SK-N-SH (cell line): ENCODE measurements at regions not wholly inside any gene's neighbourhood (a gene's known extent, or its start where the extent isn't known, plus 50 kb on each side); places are given as distances from the start of the nearest gene placed in this dataset.

Source experiments
- CTCF ChIA-PET: fragments of 300-600, 350-600 bp; formaldehyde crosslinking; extraction: SDS; loops from one replicate; lab custom pipeline; 2021; lab: Yijun Ruan, JAX
- POLR2A ChIA-PET: fragments of 350-600 bp; sonication (Branson Sonifier 250); formaldehyde crosslinking; extraction: SDS; loops from one replicate; lab custom pipeline; 2020; ENCODE audit warnings: antibody characterized with exemption, inconsistent platforms; lab: Yijun Ruan, JAX
- DNase-seq: peaks from one replicate; pipeline ENCODE4 v3.0.0; 2012
- H2AFZ ChIP-seq: fragments of 200-600 bp; sonication (generic); 2 replicates; pipeline ENCODE4 v1.8.1; 2016; ENCODE audit warnings: antibody characterized with exemption, mild to moderate bottlenecking, low read depth
- H3F3A ChIP-seq: fragments of 200-600 bp; sonication (generic); replicated peaks from 2 replicates; pipeline ENCODE3; 2016; ENCODE audit warnings: antibody characterized with exemption, mild to moderate bottlenecking; ENCODE audit not compliant: insufficient read depth
- H3K27ac ChIP-seq, 2 experiments: fragments of 200-500 bp in 1 of 2; fragments of 200-600 bp in 1 of 2; sonication (Bioruptor generic) in 1 of 2; sonication (generic), shearing (Covaris generic) in 1 of 2; 2 replicates each; pipeline versions ENCODE4 v1.5.1 to v1.6.1; 2014 to 2016; ENCODE audit warnings: low read depth in 2 of 2, inconsistent platforms in 1 of 2, low read length in 1 of 2, mild to moderate bottlenecking in 1 of 2, mixed read lengths in 1 of 2
- H3K27me3 ChIP-seq: fragments of 200-600 bp; sonication (generic), shearing (Covaris generic); 2 replicates; pipeline ENCODE4 v1.6.1; 2016; ENCODE audit warnings: mixed run types; ENCODE audit not compliant: insufficient read depth
- H3K36me3 ChIP-seq, 2 experiments: fragments of 200-500 bp in 1 of 2; fragments of 200-600 bp in 1 of 2; sonication (Bioruptor generic) in 1 of 2; sonication (generic) in 1 of 2; replicated peaks in 1 of 2; 2 replicates each; pipeline versions ENCODE3 to v1.5.1; 2014 to 2016; ENCODE audit warnings: low read length in 1 of 2, mild to moderate bottlenecking in 1 of 2; ENCODE audit not compliant: insufficient read depth in 2 of 2, control insufficient read depth in 1 of 2
- H3K4me1 ChIP-seq, 2 experiments: fragments of 200-500 bp in 1 of 2; fragments of 200-600 bp in 1 of 2; sonication (Bioruptor generic) in 1 of 2; sonication (generic), shearing (Covaris generic) in 1 of 2; 2 replicates each; pipeline versions ENCODE4 v1.5.1 to v1.6.1; 2014 to 2016; ENCODE audit warnings: low read depth in 1 of 2, low read length in 1 of 2, mixed run types in 1 of 2; ENCODE audit not compliant: insufficient read depth in 2 of 2, control insufficient read depth in 1 of 2
- H3K4me2 ChIP-seq: fragments of 200-600 bp; sonication (generic), shearing (Covaris generic); 2 replicates; pipeline ENCODE4 v1.6.1; 2017; ENCODE audit warnings: mixed run types
- H3K4me3 ChIP-seq, 2 experiments: fragments of 200-500 bp in 1 of 2; fragments of 200-600 bp in 1 of 2; sonication (Bioruptor generic) in 1 of 2; sonication (generic), shearing (Covaris generic) in 1 of 2; 2 replicates each; pipeline versions ENCODE4 v1.5.1 to v1.8.1; 2014 to 2016; ENCODE audit warnings: low read depth in 2 of 2, inconsistent platforms in 1 of 2, low read length in 1 of 2, mild to moderate bottlenecking in 1 of 2, mixed read lengths in 1 of 2, moderate library complexity in 1 of 2
- H3K79me2 ChIP-seq: fragments of 200-600 bp; sonication (generic); 2 replicates; pipeline ENCODE4 v1.8.1; 2017; ENCODE audit warnings: mild to moderate bottlenecking; ENCODE audit not compliant: insufficient read depth
- H3K9ac ChIP-seq: fragments of 200-600 bp; sonication (generic); 2 replicates; pipeline ENCODE4 v1.6.1; 2017; ENCODE audit warnings: mixed run types
- H3K9me2 ChIP-seq: fragments of 200-600 bp; sonication (generic); 2 replicates; pipeline ENCODE4 v1.6.1; 2017; ENCODE audit warnings: mixed run types
- H3K9me3 ChIP-seq: fragments of 200-600 bp; sonication (generic); 2 replicates; pipeline ENCODE4 v1.6.1; 2017; ENCODE audit warnings: mixed run types, mild to moderate bottlenecking, moderate library complexity
- H4K20me1 ChIP-seq: fragments of 200-600 bp; sonication (generic); 2 replicates; pipeline ENCODE4 v1.6.1; 2017; ENCODE audit warnings: mild to moderate bottlenecking, mixed run types; ENCODE audit not compliant: insufficient read depth
- FOSL2 ChIP-seq: IDR thresholded peaks from 2 replicates; pipeline ENCODE4 v1.4.0; 2012; ENCODE audit warnings: low read depth, mild to moderate bottlenecking, moderate library complexity, borderline replicate concordance
- FOXJ3 ChIP-seq: sonication (generic); formaldehyde crosslinking; IDR thresholded peaks from 2 replicates; pipeline ENCODE4 v1.5.1; 2020; ENCODE audit warnings: mild to moderate bottlenecking, missing genetic modification reagents
- GABPA ChIP-seq: IDR thresholded peaks from 2 replicates; pipeline ENCODE4 v1.4.0; 2012; ENCODE audit warnings: low read depth, mild to moderate bottlenecking
- GATA2 ChIP-seq: sonication (generic); formaldehyde crosslinking; IDR thresholded peaks from 2 replicates; pipeline ENCODE4 v1.5.0; 2020; ENCODE audit warnings: mild to moderate bottlenecking, missing genetic modification reagents
- MXI1 ChIP-seq: IDR thresholded peaks from 2 replicates; pipeline ENCODE4 v1.6.1; 2012; ENCODE audit warnings: mild to moderate bottlenecking, low read depth, low read length, improper control_type of control experiment
- NFIC ChIP-seq: IDR thresholded peaks from 2 replicates; pipeline ENCODE4 v1.4.0; 2012; ENCODE audit warnings: borderline replicate concordance
- NRF1 ChIP-seq: IDR thresholded peaks from 2 replicates; pipeline ENCODE4 v1.6.1; 2012; ENCODE audit warnings: low read depth, mild to moderate bottlenecking, low read length
- POLR2AphosphoS5 ChIP-seq: IDR thresholded peaks from 2 replicates; pipeline ENCODE4 v1.6.1; 2012; ENCODE audit warnings: low read depth, low read length
- RAD21 ChIP-seq: IDR thresholded peaks from 2 replicates; pipeline ENCODE4 v1.6.1; 2012; ENCODE audit warnings: mild to moderate bottlenecking, low read length
- RFX5 ChIP-seq: IDR thresholded peaks from 2 replicates; pipeline ENCODE4 v1.6.1; 2012; ENCODE audit warnings: mild to moderate bottlenecking, improper control_type of control experiment, low read length
- SIN3A ChIP-seq: IDR thresholded peaks from 2 replicates; pipeline ENCODE4 v1.6.1; 2012; ENCODE audit warnings: low read depth, mild to moderate bottlenecking, low read length, moderate library complexity, borderline replicate concordance
- TAF1 ChIP-seq: IDR thresholded peaks from 2 replicates; pipeline ENCODE4 v1.6.1; 2012; ENCODE audit warnings: low read depth, mild to moderate bottlenecking, low read length, moderate library complexity, borderline replicate concordance
- TCF12 ChIP-seq: IDR thresholded peaks from 2 replicates; pipeline ENCODE4 v1.4.0; 2012
- USF1 ChIP-seq: IDR thresholded peaks from 2 replicates; pipeline ENCODE4 v1.4.0; 2012; ENCODE audit warnings: low read depth, borderline replicate concordance
- USF2 ChIP-seq: fragments of 150-350 bp; IDR thresholded peaks from 2 replicates; pipeline ENCODE4 v1.6.1; 2017; ENCODE audit warnings: antibody characterized with exemption, low read length, low read depth, borderline replicate concordance
- YY1 ChIP-seq: IDR thresholded peaks from 2 replicates; pipeline ENCODE4 v1.4.0; 2012; ENCODE audit warnings: low read depth, mild to moderate bottlenecking
- WGBS: methylation state at CpG from one replicate; pipeline ENCODE4 v1.1.6; 2017; ENCODE audit warnings: low lambda C conversion rate; 5-methylcytosine and 5-hydroxymethylcytosine counted together
- TF ChIP-seq, protein P1 (sequence below): fragments of 150-350 bp; IDR thresholded peaks from 2 replicates; pipeline ENCODE4 v1.6.1; 2016; ENCODE audit warnings: mild to moderate bottlenecking, low read depth, low read length

DNA sequence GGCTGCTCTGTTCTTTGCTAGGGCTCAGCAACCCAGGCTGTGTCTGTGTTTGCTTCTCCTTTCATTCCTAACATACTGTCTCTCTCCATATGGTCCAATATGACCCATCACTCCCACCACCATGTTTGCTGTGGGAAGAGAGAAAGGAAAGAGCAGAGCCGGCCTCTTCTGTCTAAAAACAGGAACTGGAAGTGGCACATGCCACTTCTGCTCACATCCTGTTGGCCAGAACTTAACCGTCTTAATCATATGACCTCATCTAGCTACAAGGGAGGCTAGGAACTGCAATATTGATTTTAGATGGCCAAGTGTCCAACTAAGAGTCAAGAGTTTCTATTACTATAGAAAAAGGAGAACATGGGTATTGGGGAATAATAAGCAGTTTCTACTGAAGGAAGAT is 212.5 kb upstream of the CHD6 start:
- POLR2A ChIA-PET: no interaction called here
- Histone ChIP-seq H2AFZ (no peak overlapping the region), H3K4me2 (no peak overlapping the region), H3F3A (no peaks in the 10 kb centered on the region), H4K20me1 (no peaks in the 10 kb centered on the region), H3K4me1 (no peaks in the 10 kb centered on the region), H3K79me2 (no peaks in the 10 kb centered on the region), H3K9me2 (no peaks in the 10 kb centered on the region), H3K27me3 (no peaks in the 10 kb centered on the region), H3K9me3 (no peaks in the 10 kb centered on the region), H3K27ac (no peak overlapping the region), H3K36me3 (no peaks in the 10 kb centered on the region), H3K4me3 (no peak overlapping the region), H3K9ac (no peak overlapping the region)
- DNase-seq: no peak
- 30% methylated on average over 2 of the region's 2 CpGs for WGBS
- no peak for TF ChIP-seq GABPA
- TF ChIP-seq TAF1: no peak
- TF ChIP-seq TCF12: no peak
- TF ChIP-seq NRF1: no peak
- TF ChIP-seq FOSL2: no peak
- no peak for TF ChIP-seq RFX5
- no peak for TF ChIP-seq NFIC
- no peak for TF ChIP-seq POLR2AphosphoS5
- no peak for TF ChIP-seq YY1
- TF ChIP-seq, protein P1, sequence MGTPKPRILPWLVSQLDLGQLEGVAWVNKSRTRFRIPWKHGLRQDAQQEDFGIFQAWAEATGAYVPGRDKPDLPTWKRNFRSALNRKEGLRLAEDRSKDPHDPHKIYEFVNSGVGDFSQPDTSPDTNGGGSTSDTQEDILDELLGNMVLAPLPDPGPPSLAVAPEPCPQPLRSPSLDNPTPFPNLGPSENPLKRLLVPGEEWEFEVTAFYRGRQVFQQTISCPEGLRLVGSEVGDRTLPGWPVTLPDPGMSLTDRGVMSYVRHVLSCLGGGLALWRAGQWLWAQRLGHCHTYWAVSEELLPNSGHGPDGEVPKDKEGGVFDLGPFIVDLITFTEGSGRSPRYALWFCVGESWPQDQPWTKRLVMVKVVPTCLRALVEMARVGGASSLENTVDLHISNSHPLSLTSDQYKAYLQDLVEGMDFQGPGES: no peak
- no peak for TF ChIP-seq USF2
- TF ChIP-seq GATA2 (CRISPR knock-in tag): no peak
- no peak for TF ChIP-seq SIN3A
- no peak for TF ChIP-seq USF1
- no peak for TF ChIP-seq FOXJ3 (CRISPR knock-in tag)
- CTCF ChIA-PET: no interaction called here

- CTCF ChIA-PET: no interaction called here
- no peak overlapping the region for H3K27ac ChIP-seq
- H3K9me3 ChIP-seq: no peaks in the 10 kb centered on the region
- H3K4me1 ChIP-seq: no peaks in the 10 kb centered on the region
- H3K4me3 ChIP-seq: no peak overlapping the region
- no peak for DNase-seq
- H3K4me2 ChIP-seq: no peak overlapping the region
- H3K36me3 ChIP-seq: no peaks in the 10 kb centered on the region
- H3K79me2 ChIP-seq: no peaks in the 10 kb centered on the region
- no peaks in the 10 kb centered on the region; the same call in 1 of the 2 replicates for H3K9me2 ChIP-seq
- 0% methylated on average over 2 of the region's 2 CpGs for WGBS
- no peak overlapping the region for H3K9ac ChIP-seq
- H3F3A ChIP-seq: no peaks in the 10 kb centered on the region
- no peaks in the 10 kb centered on the region for H4K20me1 ChIP-seq
- TF ChIP-seq RAD21 (no peak), MXI1 (no peak)
- TF ChIP-seq, all 33 proteins: peak for 0
- Histone ChIP-seq H2AFZ (no peak overlapping the region), H3K27me3 (no peaks in the 10 kb centered on the region)
- POLR2A ChIA-PET: no interaction called here
Measured at GRCh38 chr20:41819436-41819835, 201.3 kb upstream of the CHD6 start.
